ENCODE measurements at regions not wholly inside any gene's neighbourhood (a gene's known extent, or its start where the extent isn't known, plus 50 kb on each side); places are given as distances from the start of the nearest gene placed in this dataset.

DNA sequence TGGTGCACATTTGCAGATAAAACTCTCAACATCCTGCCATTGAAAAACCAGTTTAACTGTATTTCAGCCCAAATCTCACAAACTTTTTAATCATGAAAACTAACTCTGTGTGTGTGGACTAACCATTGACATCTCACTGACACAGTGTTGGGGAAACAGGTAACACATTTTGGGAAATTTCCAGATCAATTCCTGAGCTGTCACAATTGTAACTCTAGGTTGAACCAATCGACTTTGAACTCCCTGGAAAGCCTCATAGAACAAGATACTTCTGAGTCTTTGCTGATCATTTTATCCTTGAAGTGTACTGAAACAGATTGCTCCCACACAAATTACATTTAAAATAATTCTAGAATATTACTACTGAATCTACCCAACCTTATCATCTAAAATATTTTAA lies 667.9 kb upstream of the NR2F2 start (continued):
- TF ChIP-seq ESRRA (CRISPR knock-in tag; IDR thresholded peaks at IDR 0.05; ENCODE audit: borderline replicate concordance) (no peak), HMGA2 (CRISPR knock-in tag; IDR thresholded peaks at IDR 0.05) (no peak), FOXP4 (CRISPR knock-in tag; IDR thresholded peaks at IDR 0.05) (no peak)

DNA sequence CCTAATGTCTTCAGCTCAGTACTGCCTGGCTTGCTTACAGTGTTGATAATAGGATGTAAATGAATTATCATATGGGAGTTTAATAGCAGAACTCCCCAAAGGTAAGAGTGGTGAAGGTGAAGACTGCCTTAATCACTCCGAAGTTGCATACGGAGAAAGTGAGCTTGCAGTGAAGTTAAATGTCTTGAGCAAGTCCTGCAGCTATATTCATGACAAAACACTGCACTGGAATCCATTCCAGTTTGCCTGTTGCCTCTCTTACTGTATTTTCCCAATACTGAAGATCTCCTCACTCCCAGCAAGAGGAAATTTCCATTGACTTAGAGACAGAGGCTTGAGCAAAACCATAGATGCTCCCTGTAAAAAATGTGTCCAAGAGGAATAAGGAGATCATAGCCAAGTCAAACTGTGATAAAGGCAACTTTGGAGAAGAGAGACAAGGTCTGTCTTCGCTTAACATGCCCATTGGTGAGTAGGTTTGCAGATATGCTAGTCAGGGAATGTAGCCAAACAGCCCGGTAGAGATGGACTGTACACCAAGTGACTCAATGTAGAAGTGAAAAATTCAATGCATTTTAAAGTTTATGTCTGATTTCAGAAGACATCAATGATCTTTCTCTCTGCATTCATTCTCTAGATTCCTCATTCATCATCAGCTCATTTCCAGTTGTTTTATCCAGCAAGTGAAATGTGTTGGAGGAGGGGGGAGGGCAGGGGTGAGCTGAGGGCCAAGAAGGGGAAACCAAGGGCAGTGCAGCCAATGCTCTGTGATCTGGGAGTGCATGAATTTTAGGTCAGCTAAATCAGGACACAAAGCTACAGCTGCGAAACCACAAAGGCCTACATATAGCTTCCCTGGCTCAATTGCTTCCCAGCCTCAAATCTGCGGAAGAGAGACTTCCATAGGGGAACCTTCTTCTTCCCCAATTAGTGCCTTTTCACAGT lies 667.1 kb upstream of the NR2F2 start:
- Mint-ChIP-seq H3K27me3 (ENCODE audit: low read depth) (no peaks in the 10 kb centered on the region), H3K27ac (no peak overlapping the region), H3K4me1 (peaks cover 31% of the 10 kb centered on the region), H3K9me3 (no peaks in the 10 kb centered on the region), H3K4me3 (no peak overlapping the region), H3K36me3 (no peaks in the 10 kb centered on the region)
- POLR2A ChIA-PET: interaction anchor here (0.5 kb wide), 1 partner anchor 300 kb away, joined by 3 read pairs; no protein-coding TSS in a partner anchor
- no peak for TF ChIP-seq JUN (CRISPR knock-in tag; IDR thresholded peaks at IDR 0.05)
- TF ChIP-seq, protein P1, sequence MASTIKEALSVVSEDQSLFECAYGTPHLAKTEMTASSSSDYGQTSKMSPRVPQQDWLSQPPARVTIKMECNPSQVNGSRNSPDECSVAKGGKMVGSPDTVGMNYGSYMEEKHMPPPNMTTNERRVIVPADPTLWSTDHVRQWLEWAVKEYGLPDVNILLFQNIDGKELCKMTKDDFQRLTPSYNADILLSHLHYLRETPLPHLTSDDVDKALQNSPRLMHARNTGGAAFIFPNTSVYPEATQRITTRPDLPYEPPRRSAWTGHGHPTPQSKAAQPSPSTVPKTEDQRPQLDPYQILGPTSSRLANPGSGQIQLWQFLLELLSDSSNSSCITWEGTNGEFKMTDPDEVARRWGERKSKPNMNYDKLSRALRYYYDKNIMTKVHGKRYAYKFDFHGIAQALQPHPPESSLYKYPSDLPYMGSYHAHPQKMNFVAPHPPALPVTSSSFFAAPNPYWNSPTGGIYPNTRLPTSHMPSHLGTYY (CRISPR knock-in tag; IDR thresholded peaks at IDR 0.05): no peak
- ATAC-seq (no peak), DNase-seq (ENCODE audit: low spot score) (no peak)
- CTCF ChIA-PET: no interaction called here

DNA sequence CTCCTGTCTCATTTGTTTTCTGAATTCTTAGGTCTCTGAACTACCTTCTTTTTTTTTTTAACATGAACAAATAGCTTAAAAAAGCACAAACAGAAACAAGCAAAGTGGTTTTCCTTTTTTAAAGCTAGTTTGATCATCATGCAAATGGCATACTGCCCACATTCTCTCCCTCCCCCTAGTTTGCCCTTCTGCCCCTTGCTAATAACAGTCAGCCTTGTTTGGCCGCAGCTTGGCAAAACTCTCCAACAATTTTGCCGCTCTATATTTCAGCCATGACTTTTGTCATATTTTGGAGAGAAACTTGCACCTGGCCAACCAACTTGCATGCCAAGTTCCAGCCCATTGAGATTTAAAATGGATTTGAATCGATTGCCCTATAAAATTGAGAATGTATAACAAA lies 666.0 kb upstream of the NR2F2 start:
- no peak for DNase-seq (ENCODE audit: low spot score)
- no peaks in the 10 kb centered on the region for H3K9me3 Mint-ChIP-seq
- no peaks in the 10 kb centered on the region for H3K27me3 Mint-ChIP-seq (ENCODE audit: low read depth)
- CTCF ChIA-PET: interaction anchor here (0.6 kb wide), 1 partner anchor 52 kb away, joined by 3 read pairs; no protein-coding TSS in a partner anchor
- no peak for ATAC-seq
- no peak overlapping the region for H3K27ac Mint-ChIP-seq
- no peaks in the 10 kb centered on the region for H3K36me3 Mint-ChIP-seq
- peaks cover 34% of the 10 kb centered on the region for H3K4me1 Mint-ChIP-seq
- no peak overlapping the region for H3K4me3 Mint-ChIP-seq
- POLR2A ChIA-PET: interaction anchor here (0.6 kb wide), 1 partner anchor 306 kb away, joined by 3 read pairs; no protein-coding TSS in a partner anchor
- no peak for TF ChIP-seq ZNF281 (CRISPR knock-in tag; IDR thresholded peaks at IDR 0.05)
- no peak for TF ChIP-seq TEAD4 (CRISPR knock-in tag; IDR thresholded peaks at IDR 0.05)
- TF ChIP-seq NR3C1 (CRISPR knock-in tag; conservative IDR thresholded peaks at IDR 0.05; ENCODE audit: low read depth): no peak
- no peak for TF ChIP-seq SMAD4 (CRISPR knock-in tag; IDR thresholded peaks at IDR 0.05)
- no peak for TF ChIP-seq FOXJ3 (CRISPR knock-in tag; IDR thresholded peaks at IDR 0.05; ENCODE audit: borderline replicate concordance)
- TF ChIP-seq ZNF317 (CRISPR knock-in tag; IDR thresholded peaks at IDR 0.05; ENCODE audit: borderline replicate concordance, low read depth): no peak
- TF ChIP-seq HMGA2 (CRISPR knock-in tag; IDR thresholded peaks at IDR 0.05): no peak
- TF ChIP-seq JAZF1 (CRISPR knock-in tag; IDR thresholded peaks at IDR 0.05): no peak
- no peak for TF ChIP-seq ATF6 (CRISPR knock-in tag; IDR thresholded peaks at IDR 0.05)
- TF ChIP-seq ZNF121 (CRISPR knock-in tag; IDR thresholded peaks at IDR 0.05): no peak
- no peak for TF ChIP-seq PRRX2 (CRISPR knock-in tag; IDR thresholded peaks at IDR 0.05)
- TF ChIP-seq, protein P2, sequence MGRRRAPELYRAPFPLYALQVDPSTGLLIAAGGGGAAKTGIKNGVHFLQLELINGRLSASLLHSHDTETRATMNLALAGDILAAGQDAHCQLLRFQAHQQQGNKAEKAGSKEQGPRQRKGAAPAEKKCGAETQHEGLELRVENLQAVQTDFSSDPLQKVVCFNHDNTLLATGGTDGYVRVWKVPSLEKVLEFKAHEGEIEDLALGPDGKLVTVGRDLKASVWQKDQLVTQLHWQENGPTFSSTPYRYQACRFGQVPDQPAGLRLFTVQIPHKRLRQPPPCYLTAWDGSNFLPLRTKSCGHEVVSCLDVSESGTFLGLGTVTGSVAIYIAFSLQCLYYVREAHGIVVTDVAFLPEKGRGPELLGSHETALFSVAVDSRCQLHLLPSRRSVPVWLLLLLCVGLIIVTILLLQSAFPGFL (CRISPR knock-in tag; IDR thresholded peaks at IDR 0.05; ENCODE audit: borderline replicate concordance): no peak
- TF ChIP-seq, protein P1 (CRISPR knock-in tag; IDR thresholded peaks at IDR 0.05): no peak
- TF ChIP-seq, protein P3, sequence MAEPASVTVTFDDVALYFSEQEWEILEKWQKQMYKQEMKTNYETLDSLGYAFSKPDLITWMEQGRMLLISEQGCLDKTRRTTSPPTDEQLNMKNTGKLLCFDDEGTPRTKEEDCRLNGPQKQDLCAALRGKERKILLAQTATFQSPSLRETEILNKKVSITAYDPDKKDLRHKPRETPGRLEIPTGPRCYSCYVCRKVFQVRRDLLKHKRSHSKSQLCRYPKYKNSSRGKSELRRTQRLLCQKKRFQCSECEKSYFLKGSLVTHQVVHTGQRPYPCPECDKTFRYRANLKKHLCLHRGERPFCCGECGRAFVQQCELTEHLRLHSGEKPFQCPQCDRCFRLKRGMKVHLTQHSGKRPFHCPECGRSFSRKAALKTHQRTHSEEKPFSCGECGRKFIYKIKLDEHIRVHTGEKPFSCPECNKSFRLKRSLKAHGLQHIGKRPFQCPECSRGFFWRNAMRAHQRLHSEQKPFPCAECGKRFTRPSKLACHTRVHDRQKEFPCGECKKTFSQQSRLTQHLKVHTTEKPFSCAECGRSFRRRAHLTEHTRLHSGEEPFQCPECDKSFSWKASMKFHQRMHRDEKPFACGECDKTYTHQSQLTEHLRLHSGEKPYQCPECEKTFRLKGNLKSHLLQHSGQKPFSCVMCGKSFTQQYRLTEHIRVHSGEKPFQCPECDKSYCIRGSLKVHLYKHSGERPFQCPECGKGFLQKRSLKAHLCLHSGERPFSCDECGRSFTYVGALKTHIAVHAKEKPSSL (CRISPR knock-in tag; conservative IDR thresholded peaks at IDR 0.05): no peak
- TF ChIP-seq ZNF232 (CRISPR knock-in tag; IDR thresholded peaks at IDR 0.05): no peak
